ENCODE measurements at regions not wholly inside any gene's neighbourhood (a gene's known extent, or its start where the extent isn't known, plus 50 kb on each side); places are given as distances from the start of the nearest gene placed in this dataset.
"Not testable (repeated sequence)": the region's sequence is repeated elsewhere in the genome, so short reads cannot be mapped to it uniquely, and the experiment has no call there.

DNA sequence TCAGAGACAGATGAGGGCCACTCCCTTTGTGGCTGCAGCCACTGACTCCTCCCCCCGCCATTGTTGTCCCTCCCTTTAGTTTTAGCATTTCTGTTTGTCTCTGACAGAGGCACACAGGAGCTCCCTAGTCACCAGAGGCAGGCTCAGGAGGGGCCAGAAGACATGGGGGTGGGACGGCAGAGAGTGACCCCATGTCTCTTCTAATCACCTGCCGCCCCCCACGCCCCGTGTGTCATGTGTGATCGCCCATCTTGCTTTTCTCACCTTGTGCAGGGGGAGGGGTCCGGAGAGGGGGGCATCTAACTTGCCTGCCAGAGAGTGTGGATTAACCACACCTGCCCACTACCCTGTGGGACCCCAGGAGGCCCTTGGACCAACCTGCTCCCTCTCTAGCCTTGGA, 246.7 kb upstream of the TP53TG3C start:
- H3K79me2 ChIP-seq (ENCODE audit: control insufficient read depth, insufficient read depth, low read length); H3K36me3 ChIP-seq (ENCODE audit: control insufficient read depth in 2 of 2, extremely low read depth in 1 of 2, insufficient read depth in 2 of 2, low read length in 2 of 2); H3K4me2 ChIP-seq (ENCODE audit: insufficient read depth, low read length); intact Hi-C loops (cut with micrococcal nuclease); H2AFZ ChIP-seq (ENCODE audit: low read depth, low read length); BruUV-seq (replicated peaks); FAIRE-seq; POLR2A ChIA-PET; DNase-seq (ENCODE audit: low read depth, low spot score); H3K4me3 ChIP-seq (replicated peaks in 1 of 3; ENCODE audit: insufficient read depth in 1 of 3, low read depth in 1 of 3, low read length in 3 of 3); H3K27ac ChIP-seq (ENCODE audit: insufficient read depth, low read depth, low read length); H3K9ac ChIP-seq (replicated peaks; ENCODE audit: extremely low read depth, insufficient read depth, low read length); H3K9me1 ChIP-seq (replicated peaks; ENCODE audit: control insufficient read depth, extremely low read depth, insufficient read depth, low read length); dilution Hi-C loops (cut with MboI; ENCODE audit: extremely low pct_ligation_motif_present, low sequenced_read_pairs); CTCF ChIA-PET; H3K4me1 ChIP-seq (ENCODE audit: control insufficient read depth, extremely low read depth, insufficient read depth, low read length); H4K20me1 ChIP-seq (replicated peaks; ENCODE audit: control insufficient read depth, extremely low read depth, insufficient read depth, low read length); H3K9me3 ChIP-seq (replicated peaks; ENCODE audit: control insufficient read depth, insufficient read depth, low read length); H3K27me3 ChIP-seq (ENCODE audit: control insufficient read depth in 2 of 2, insufficient read depth in 2 of 2, low read length in 2 of 2): not testable (repeated sequence)

- H4K20me1 ChIP-seq (replicated peaks; ENCODE audit: control insufficient read depth, extremely low read depth, insufficient read depth, low read length); H3K9me1 ChIP-seq (replicated peaks; ENCODE audit: control insufficient read depth, extremely low read depth, insufficient read depth, low read length); H3K36me3 ChIP-seq (ENCODE audit: control insufficient read depth in 2 of 2, extremely low read depth in 1 of 2, insufficient read depth in 2 of 2, low read length in 2 of 2); DNase-seq (ENCODE audit: low read depth, low spot score); H2AFZ ChIP-seq (ENCODE audit: low read depth, low read length); BruUV-seq (replicated peaks); H3K4me1 ChIP-seq (ENCODE audit: control insufficient read depth, extremely low read depth, insufficient read depth, low read length); POLR2A ChIA-PET; intact Hi-C loops (cut with micrococcal nuclease); H3K27me3 ChIP-seq (ENCODE audit: control insufficient read depth in 2 of 2, insufficient read depth in 2 of 2, low read length in 2 of 2); H3K9me3 ChIP-seq (replicated peaks; ENCODE audit: control insufficient read depth, insufficient read depth, low read length); H3K27ac ChIP-seq (ENCODE audit: insufficient read depth, low read depth, low read length); H3K4me2 ChIP-seq (ENCODE audit: insufficient read depth, low read length); dilution Hi-C loops (cut with MboI; ENCODE audit: extremely low pct_ligation_motif_present, low sequenced_read_pairs); H3K9ac ChIP-seq (replicated peaks; ENCODE audit: extremely low read depth, insufficient read depth, low read length); CTCF ChIA-PET; FAIRE-seq; H3K79me2 ChIP-seq (ENCODE audit: control insufficient read depth, insufficient read depth, low read length); H3K4me3 ChIP-seq (replicated peaks in 1 of 3; ENCODE audit: insufficient read depth in 1 of 3, low read depth in 1 of 3, low read length in 3 of 3): not testable (repeated sequence)
Observed at GRCh38 chr16:32946041-32946560, 247.9 kb upstream of the TP53TG3C start.

- H4K20me1 ChIP-seq (replicated peaks; ENCODE audit: control insufficient read depth, extremely low read depth, insufficient read depth, low read length); FAIRE-seq; intact Hi-C loops (cut with micrococcal nuclease); dilution Hi-C loops (cut with MboI; ENCODE audit: extremely low pct_ligation_motif_present, low sequenced_read_pairs); H3K4me2 ChIP-seq (ENCODE audit: insufficient read depth, low read length); H3K9ac ChIP-seq (replicated peaks; ENCODE audit: extremely low read depth, insufficient read depth, low read length); H3K4me3 ChIP-seq (replicated peaks in 1 of 3; ENCODE audit: insufficient read depth in 1 of 3, low read depth in 1 of 3, low read length in 3 of 3); BruUV-seq (replicated peaks); H3K36me3 ChIP-seq (ENCODE audit: control insufficient read depth in 2 of 2, extremely low read depth in 1 of 2, insufficient read depth in 2 of 2, low read length in 2 of 2); H3K4me1 ChIP-seq (ENCODE audit: control insufficient read depth, extremely low read depth, insufficient read depth, low read length); H2AFZ ChIP-seq (ENCODE audit: low read depth, low read length); POLR2A ChIA-PET; H3K9me3 ChIP-seq (replicated peaks; ENCODE audit: control insufficient read depth, insufficient read depth, low read length); H3K27ac ChIP-seq (ENCODE audit: insufficient read depth, low read depth, low read length); CTCF ChIA-PET; H3K27me3 ChIP-seq (ENCODE audit: control insufficient read depth in 2 of 2, insufficient read depth in 2 of 2, low read length in 2 of 2); DNase-seq (ENCODE audit: low read depth, low spot score); H3K79me2 ChIP-seq (ENCODE audit: control insufficient read depth, insufficient read depth, low read length); H3K9me1 ChIP-seq (replicated peaks; ENCODE audit: control insufficient read depth, extremely low read depth, insufficient read depth, low read length): not testable (repeated sequence)
Observed at GRCh38 chr16:32945311-32945710, 248.7 kb upstream of the TP53TG3C start.

DNA sequence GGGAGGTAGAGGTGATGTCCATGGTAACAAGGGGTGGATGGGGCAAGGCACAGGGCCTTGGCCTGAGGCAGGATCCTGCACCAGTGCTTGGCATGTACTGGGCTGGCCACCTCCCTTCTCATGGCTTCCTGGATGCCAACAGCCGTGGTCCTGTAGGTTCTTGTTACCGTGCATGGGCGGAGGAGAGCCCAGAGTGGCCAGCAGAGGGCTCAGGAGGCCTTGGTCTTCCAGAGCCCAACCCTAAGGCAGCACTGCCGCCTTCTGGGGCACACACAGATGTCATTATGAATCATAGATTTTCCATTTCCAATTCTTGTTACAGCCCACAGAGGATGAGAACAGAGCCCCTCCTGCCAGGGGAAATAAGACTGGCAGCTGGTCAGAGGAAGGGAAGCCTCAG, 254.2 kb upstream of the TP53TG3C start:
- FAIRE-seq; dilution Hi-C loops (cut with MboI; ENCODE audit: extremely low pct_ligation_motif_present, low sequenced_read_pairs): not testable (repeated sequence)

More for the DNA sequence above, 254.2 kb upstream of the TP53TG3C start:
- intact Hi-C loops (cut with micrococcal nuclease); H3K27me3 ChIP-seq (ENCODE audit: control insufficient read depth in 2 of 2, insufficient read depth in 2 of 2, low read length in 2 of 2); H4K20me1 ChIP-seq (replicated peaks; ENCODE audit: control insufficient read depth, extremely low read depth, insufficient read depth, low read length); H3K36me3 ChIP-seq (ENCODE audit: control insufficient read depth in 2 of 2, extremely low read depth in 1 of 2, insufficient read depth in 2 of 2, low read length in 2 of 2); H3K9me1 ChIP-seq (replicated peaks; ENCODE audit: control insufficient read depth, extremely low read depth, insufficient read depth, low read length); H3K79me2 ChIP-seq (ENCODE audit: control insufficient read depth, insufficient read depth, low read length); H2AFZ ChIP-seq (ENCODE audit: low read depth, low read length); CTCF ChIA-PET; H3K4me3 ChIP-seq (replicated peaks in 1 of 3; ENCODE audit: insufficient read depth in 1 of 3, low read depth in 1 of 3, low read length in 3 of 3); H3K27ac ChIP-seq (ENCODE audit: insufficient read depth, low read depth, low read length); H3K4me1 ChIP-seq (ENCODE audit: control insufficient read depth, extremely low read depth, insufficient read depth, low read length); H3K9me3 ChIP-seq (replicated peaks; ENCODE audit: control insufficient read depth, insufficient read depth, low read length); BruUV-seq (replicated peaks); DNase-seq (ENCODE audit: low read depth, low spot score); H3K9ac ChIP-seq (replicated peaks; ENCODE audit: extremely low read depth, insufficient read depth, low read length); POLR2A ChIA-PET; H3K4me2 ChIP-seq (ENCODE audit: insufficient read depth, low read length): not testable (repeated sequence)

All from endothelial cell of umbilical vein (primary cell).